Stimulated activated effector memory CD8-positive, alpha-beta T cell treated with anti-CD3 and anti-CD28 coated beads, Interleukin-12 subunit alpha, Interleukin-12 subunit beta, amount 100 ng/mL, for 72 hours (primary cell): ENCODE measurements at regions not wholly inside any gene's neighbourhood (a gene's known extent, or its start where the extent isn't known, plus 50 kb on each side); places are given as distances from the start of the nearest gene placed in this dataset.
"Not testable (repeated sequence)": the region's sequence is repeated elsewhere in the genome, so short reads cannot be mapped to it uniquely, and the experiment has no call there.

Experiments used
- ATAC-seq: fragments of 150-1000 bp; cut with Tn5 transposase; 2 replicates; pipeline ENCODE4 v1.10.0; 2021
- DNase-seq, 2 donors: peaks; one replicate each; pipeline ENCODE4 v3.0.0; 2021 to 2022; ENCODE audit warnings: low spot score in 2 of 2
- H3K27ac Mint-ChIP-seq: one replicate; pipeline ENCODE4 v1.8.0; 2022; ENCODE audit warnings: mild to moderate bottlenecking, mixed read lengths
- H3K36me3 Mint-ChIP-seq: one replicate; pipeline ENCODE4 v1.8.0; 2022; ENCODE audit warnings: mild to moderate bottlenecking, mixed read lengths
- H3K4me1 Mint-ChIP-seq: one replicate; pipeline ENCODE4 v1.8.0; 2022; ENCODE audit warnings: mixed read lengths
- H3K4me3 Mint-ChIP-seq: one replicate; pipeline ENCODE4 v1.8.0; 2022; ENCODE audit warnings: mild to moderate bottlenecking, mixed read lengths
- H3K9me3 Mint-ChIP-seq: one replicate; pipeline ENCODE4 v1.8.0; 2022; ENCODE audit warnings: mixed read lengths

- peaks cover 56% of the 10 kb centered on the region for H3K4me1 Mint-ChIP-seq
Observed at GRCh38 chr5:32534041-32534440, 51.3 kb upstream of the SUB1 start.

DNA sequence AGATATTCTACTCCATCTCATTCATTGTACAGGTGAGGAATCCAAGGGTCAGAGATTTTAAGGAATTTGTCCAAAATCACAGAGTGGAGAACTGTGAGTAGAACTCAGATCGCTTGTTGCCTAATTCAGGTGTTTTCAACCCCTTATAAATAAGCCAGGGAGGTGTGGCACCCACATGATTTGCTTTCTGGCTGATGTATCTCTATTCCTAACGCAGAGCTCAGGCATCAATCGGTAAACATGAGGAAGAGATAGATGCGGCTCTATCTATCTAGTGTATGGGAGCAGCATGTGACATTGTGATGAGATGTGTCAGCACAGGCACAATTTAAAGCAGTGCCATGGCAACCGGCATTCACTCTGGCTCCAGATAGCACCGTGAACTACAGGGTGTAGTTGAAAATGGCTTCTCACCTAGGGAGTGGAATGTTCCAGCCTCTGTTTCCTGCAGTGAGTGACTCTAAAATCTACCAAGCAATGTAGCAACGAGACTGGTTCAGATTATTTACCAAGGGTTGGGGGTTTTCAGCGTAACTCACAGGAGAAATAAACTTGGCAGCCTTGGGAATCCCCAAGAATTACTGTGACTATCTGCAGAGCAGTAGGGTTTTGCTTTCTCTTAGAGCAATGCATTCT is 53.4 kb upstream of the SUB1 start:
- peaks cover 29% of the 10 kb centered on the region for H3K36me3 Mint-ChIP-seq

More at GRCh38 chr5:32534041-32534440, 51.3 kb upstream of the SUB1 start:
- Mint-ChIP-seq H3K36me3 (peaks cover 29% of the 10 kb centered on the region), H3K4me3 (peak overlapping the region; percentile 81), H3K27ac (peak overlapping the region; percentile 95), H3K9me3 (no peaks in the 10 kb centered on the region)
- ATAC-seq (no peak), DNase-seq (no peak)

GRCh38 chr5:32527321-32527720 is 58.0 kb upstream of the SUB1 start:
- H3K27ac Mint-ChIP-seq = not testable (repeated sequence)

More for the DNA sequence above, 53.4 kb upstream of the SUB1 start:
- ATAC-seq = peak; percentile 95
- peak overlapping the region; percentile 95 for H3K27ac Mint-ChIP-seq
- no peaks in the 10 kb centered on the region for H3K9me3 Mint-ChIP-seq
- DNase-seq = peak; percentile 29 to 88
- peak overlapping the region; percentile 81 for H3K4me3 Mint-ChIP-seq
- H3K4me1 Mint-ChIP-seq = peaks cover 35% of the 10 kb centered on the region

GRCh38 chr5:32526810-32527209 is 58.5 kb upstream of the SUB1 start:
- no peak overlapping the region for H3K4me3 Mint-ChIP-seq
- ATAC-seq = no peak
- no peak for DNase-seq
- H3K36me3 Mint-ChIP-seq = peaks cover 5% of the 10 kb centered on the region
- no peak overlapping the region for H3K27ac Mint-ChIP-seq
- no peaks in the 10 kb centered on the region for H3K9me3 Mint-ChIP-seq
- peaks cover 2% of the 10 kb centered on the region for H3K4me1 Mint-ChIP-seq

More at GRCh38 chr5:32527321-32527720, 58.0 kb upstream of the SUB1 start:
- not testable (repeated sequence) for H3K36me3 Mint-ChIP-seq, ATAC-seq, H3K4me1 Mint-ChIP-seq, H3K4me3 Mint-ChIP-seq, DNase-seq, H3K9me3 Mint-ChIP-seq

- Mint-ChIP-seq H3K4me1 (no peaks in the 10 kb centered on the region), H3K9me3 (no peaks in the 10 kb centered on the region), H3K27ac (no peak overlapping the region), H3K36me3 (no peaks in the 10 kb centered on the region), H3K4me3 (no peak overlapping the region)
- DNase-seq (no peak), ATAC-seq (peak; percentile 51)
Observed at GRCh38 chr5:32523625-32524024, 61.7 kb upstream of the SUB1 start.

DNA sequence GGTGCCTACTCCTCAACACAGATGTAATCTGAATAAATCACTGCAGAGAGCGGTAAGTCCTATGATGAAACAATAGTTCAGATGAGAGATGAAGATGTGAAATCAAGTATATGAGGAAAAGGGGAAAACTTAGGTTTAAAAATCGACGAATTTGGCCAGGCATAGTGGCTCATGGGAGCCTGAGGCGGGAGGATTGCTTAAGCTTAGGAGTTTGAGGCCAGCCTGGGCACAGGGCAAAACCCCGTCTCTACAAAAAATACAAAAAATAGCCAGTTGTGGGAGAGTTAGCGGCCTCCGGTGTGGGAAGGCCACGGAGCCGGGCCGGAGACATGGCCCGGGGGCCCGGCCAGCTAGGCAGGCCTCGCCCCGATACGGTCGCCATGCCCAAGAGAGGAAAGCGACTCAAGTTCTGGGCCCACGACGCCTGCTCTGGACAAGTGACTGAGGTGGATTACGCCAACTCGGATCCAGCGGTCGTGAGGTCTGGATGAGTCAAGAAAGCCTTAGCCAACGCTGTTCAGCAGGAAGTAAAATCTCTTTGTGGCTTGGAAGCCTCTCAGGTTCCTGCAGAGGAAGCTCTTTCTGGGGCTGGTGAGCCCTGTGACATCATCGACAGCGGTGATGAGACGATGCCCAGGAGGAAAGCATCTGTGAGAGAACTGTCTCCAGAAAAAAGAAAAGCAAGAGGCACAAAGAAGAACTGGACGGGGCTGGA is 62.8 kb upstream of the SUB1 start:
- ATAC-seq = peak; percentile 88
- no peaks in the 10 kb centered on the region for H3K9me3 Mint-ChIP-seq
- no peak overlapping the region for H3K27ac Mint-ChIP-seq
- H3K4me3 Mint-ChIP-seq = no peak overlapping the region
- no peaks in the 10 kb centered on the region for H3K4me1 Mint-ChIP-seq
- no peaks in the 10 kb centered on the region for H3K36me3 Mint-ChIP-seq
- no peak for DNase-seq

- Mint-ChIP-seq H3K36me3 (no peaks in the 10 kb centered on the region), H3K4me3 (no peak overlapping the region), H3K9me3 (no peaks in the 10 kb centered on the region), H3K4me1 (no peaks in the 10 kb centered on the region), H3K27ac (no peak overlapping the region)
- no peak for ATAC-seq
- no peak for DNase-seq
Observed at GRCh38 chr5:32521481-32521880, 63.9 kb upstream of the SUB1 start.

DNA sequence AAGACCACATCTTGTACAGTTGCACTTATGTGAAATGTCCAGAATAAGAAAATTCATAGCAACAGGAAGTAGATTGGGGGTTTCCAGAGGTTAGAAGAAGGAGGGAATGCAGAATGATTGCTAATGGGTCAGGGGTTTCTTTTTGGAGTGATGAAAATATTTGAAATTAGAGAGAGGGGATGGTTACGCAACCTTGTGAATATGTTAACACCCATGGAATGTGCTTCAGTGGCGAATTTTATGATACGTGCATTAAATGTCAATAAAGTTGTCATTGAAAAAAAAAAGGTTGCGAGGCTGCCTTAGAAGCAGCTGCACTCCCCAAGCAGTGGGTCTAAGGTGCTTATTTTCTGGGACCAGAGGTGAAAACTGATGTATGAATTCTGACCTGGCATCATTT is 64.4 kb upstream of the SUB1 start:
- Mint-ChIP-seq H3K36me3 (no peaks in the 10 kb centered on the region), H3K4me3 (no peak overlapping the region), H3K9me3 (no peaks in the 10 kb centered on the region), H3K4me1 (no peaks in the 10 kb centered on the region), H3K27ac (no peak overlapping the region)
- DNase-seq = no peak
- no peak for ATAC-seq

DNA sequence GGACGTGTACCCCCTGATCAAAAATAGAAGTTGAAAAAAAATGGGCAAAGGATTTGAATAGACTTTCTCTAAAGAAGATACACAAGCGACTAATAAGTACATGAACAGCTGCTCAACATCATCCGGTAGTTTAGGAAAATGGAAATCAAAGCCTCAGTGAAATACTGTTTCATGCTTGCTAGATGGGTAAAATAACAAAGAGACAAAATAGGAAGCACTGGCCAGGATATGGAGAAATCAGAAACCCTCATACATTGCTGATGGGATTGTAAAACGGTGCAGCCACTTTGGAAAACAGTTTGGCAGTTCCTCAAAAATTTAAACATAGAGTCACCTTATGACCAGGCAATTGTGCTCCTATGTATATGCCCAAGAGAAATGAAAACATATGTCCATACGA is 65.0 kb upstream of the SUB1 start:
- Mint-ChIP-seq H3K9me3 (no peaks in the 10 kb centered on the region), H3K36me3 (no peaks in the 10 kb centered on the region), H3K4me3 (no peak overlapping the region), H3K27ac (no peak overlapping the region), H3K4me1 (no peaks in the 10 kb centered on the region)
- DNase-seq = no peak
- ATAC-seq = no peak

- Mint-ChIP-seq H3K4me3 (no peak overlapping the region), H3K9me3 (no peaks in the 10 kb centered on the region), H3K4me1 (no peaks in the 10 kb centered on the region), H3K27ac (no peak overlapping the region), H3K36me3 (no peaks in the 10 kb centered on the region)
- ATAC-seq = no peak
- DNase-seq = no peak
Observed at GRCh38 chr5:32519508-32519907, 65.8 kb upstream of the SUB1 start.

GRCh38 chr5:32514806-32515205 is 70.3 kb upstream of the ZFR start:
- Mint-ChIP-seq H3K4me1 (no peaks in the 10 kb centered on the region), H3K4me3 (no peak overlapping the region), H3K27ac (no peak overlapping the region), H3K36me3 (no peaks in the 10 kb centered on the region), H3K9me3 (no peaks in the 10 kb centered on the region)
- ATAC-seq (no peak), DNase-seq (no peak)

GRCh38 chr5:32512926-32513325 is 68.4 kb upstream of the ZFR start:
- Mint-ChIP-seq H3K9me3 (no peaks in the 10 kb centered on the region), H3K4me3 (no peak overlapping the region), H3K4me1 (no peaks in the 10 kb centered on the region), H3K36me3 (no peaks in the 10 kb centered on the region), H3K27ac (no peak overlapping the region)
- ATAC-seq (no peak), DNase-seq (no peak)

GRCh38 chr5:32511776-32512374 is 67.3 kb upstream of the ZFR start:
- Mint-ChIP-seq H3K4me1 (no peaks in the 10 kb centered on the region), H3K9me3 (no peaks in the 10 kb centered on the region), H3K36me3 (no peaks in the 10 kb centered on the region), H3K4me3 (no peak overlapping the region), H3K27ac (peak overlapping the region; percentile 83)
- DNase-seq = no peak
- ATAC-seq = peak; percentile 55

- Mint-ChIP-seq H3K4me1 (no peaks in the 10 kb centered on the region), H3K36me3 (no peaks in the 10 kb centered on the region), H3K4me3 (no peak overlapping the region), H3K27ac (no peak overlapping the region), H3K9me3 (no peaks in the 10 kb centered on the region)
- DNase-seq = no peak
- ATAC-seq = no peak
Observed at GRCh38 chr5:32510860-32511259, 66.3 kb upstream of the ZFR start.

DNA sequence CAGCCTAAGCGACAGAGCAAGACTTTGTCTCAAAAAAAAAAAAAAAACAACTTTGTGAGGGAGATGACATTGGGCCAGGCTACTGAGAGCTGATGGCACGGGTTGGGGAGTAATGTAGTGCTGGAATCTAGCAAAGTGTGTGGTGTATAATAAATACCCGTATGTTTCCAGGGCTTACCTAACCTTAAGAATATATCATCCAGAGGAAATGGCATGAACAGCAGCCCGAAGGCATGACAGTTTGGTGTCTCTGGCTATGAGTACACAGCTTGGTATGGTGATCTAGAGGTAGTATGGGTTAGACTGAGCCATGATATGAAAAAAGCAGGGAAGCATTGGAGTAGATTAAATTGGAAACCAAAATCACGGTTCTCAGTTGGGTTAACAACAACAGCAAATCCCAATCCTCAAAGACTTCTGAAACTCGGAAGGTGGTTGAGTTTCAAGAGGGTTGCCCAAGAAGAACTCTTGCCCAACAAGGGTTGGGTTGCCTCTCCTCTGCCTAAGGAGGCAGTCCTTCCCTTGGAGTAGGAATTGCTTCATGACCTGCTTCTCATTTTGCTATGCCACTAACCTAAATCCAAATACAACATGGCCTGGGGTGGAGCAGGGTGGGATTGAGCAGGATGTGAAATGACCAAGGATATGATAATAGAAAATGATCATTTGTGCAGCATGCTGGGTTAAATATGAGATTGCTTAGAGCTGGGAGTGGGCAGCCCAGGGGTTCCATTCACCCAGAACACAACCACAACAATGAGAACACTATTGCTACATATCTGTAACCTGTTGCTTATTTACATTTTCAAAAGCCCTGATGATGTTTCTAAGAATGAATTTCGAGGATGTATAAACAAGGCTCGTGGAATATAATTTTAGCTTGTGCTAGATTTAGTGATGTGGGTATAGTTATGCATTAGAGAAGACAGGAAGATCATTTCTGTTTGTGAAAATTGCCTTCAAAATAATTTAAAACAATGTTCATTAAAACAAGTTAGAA is 64.6 kb upstream of the ZFR start:
- ATAC-seq = no peak
- Mint-ChIP-seq H3K4me3 (no peak overlapping the region), H3K27ac (no peak overlapping the region), H3K9me3 (no peaks in the 10 kb centered on the region), H3K36me3 (no peaks in the 10 kb centered on the region), H3K4me1 (no peaks in the 10 kb centered on the region)
- DNase-seq = no peak
